GM23338 (cell line): ENCODE measurements at regions not wholly inside any gene's neighbourhood (a gene's known extent, or its start where the extent isn't known, plus 50 kb on each side); places are given as distances from the start of the nearest gene placed in this dataset.
A peak's percentile ranks its signal among the peaks of the same experiment; 100 is the strongest.

Experiments
- ATAC-seq: fragments of 200-7000 bp; cut with Tn5 transposase; 3 replicates; pipeline ENCODE4 v1.9.1; 2020
- DNase-seq: peaks from one replicate; pipeline ENCODE4 v3.0.0-alpha.2; 2015; ENCODE audit warnings: low spot score
- H2AFZ ChIP-seq: fragments of 200-600 bp; sonication (generic); 2 replicates; pipeline ENCODE4 v1.8.0; 2016; ENCODE audit warnings: antibody characterized with exemption, mild to moderate bottlenecking, moderate library complexity
- H3F3A ChIP-seq: fragments of 200-600 bp; sonication (generic); replicated peaks from 2 replicates; pipeline ENCODE4 v1.8.0; 2017; ENCODE audit warnings: antibody characterized with exemption, mixed run types, low read depth
- H3K27ac ChIP-seq: fragments of 200-600 bp; sonication (generic); 2 replicates; pipeline ENCODE4 v1.6.1; 2016; ENCODE audit warnings: low read depth
- H3K27me3 ChIP-seq: fragments of 200-600 bp; sonication (generic); 2 replicates; pipeline ENCODE4 v1.8.0; 2016; ENCODE audit warnings: mild to moderate bottlenecking, mixed run types, moderate library complexity; ENCODE audit not compliant: insufficient read depth
- H3K36me3 ChIP-seq: fragments of 200-600 bp; sonication (generic); 2 replicates; pipeline ENCODE4 v1.8.0; 2016; ENCODE audit warnings: mild to moderate bottlenecking; ENCODE audit not compliant: insufficient read depth
- H3K4me1 ChIP-seq: fragments of 200-600 bp; sonication (generic); 2 replicates; pipeline ENCODE4 v1.8.0; 2016; ENCODE audit warnings: mild to moderate bottlenecking, moderate library complexity; ENCODE audit not compliant: insufficient read depth
- H3K4me2 ChIP-seq: fragments of 200-600 bp; sonication (generic); 2 replicates; pipeline ENCODE4 v1.7.1; 2017; ENCODE audit warnings: mixed run types
- H3K4me3 ChIP-seq: fragments of 200-600 bp; sonication (generic); 2 replicates; pipeline ENCODE4 v1.6.1; 2016; ENCODE audit warnings: mixed run types
- H3K79me2 ChIP-seq: fragments of 200-600 bp; sonication (generic); replicated peaks from 2 replicates; pipeline ENCODE4 v1.8.0; 2017; ENCODE audit warnings: mild to moderate bottlenecking; ENCODE audit not compliant: insufficient read depth
- H3K9me2 ChIP-seq: fragments of 200-600 bp; sonication (generic); 2 replicates; pipeline ENCODE4 v1.8.0; 2017; ENCODE audit not compliant: insufficient read depth
- H4K20me1 ChIP-seq: fragments of 200-600 bp; sonication (generic); replicated peaks from 2 replicates; pipeline ENCODE4 v1.8.0; 2017; ENCODE audit warnings: mild to moderate bottlenecking; ENCODE audit not compliant: insufficient read depth
- H3K27ac Mint-ChIP-seq: 2 replicates; pipeline ENCODE4 v1.8.0; 2020; ENCODE audit warnings: inconsistent platforms, mild to moderate bottlenecking, moderate library complexity, mixed read lengths
- H3K27me3 Mint-ChIP-seq: 3 replicates; pipeline ENCODE4 v1.8.0; 2022; ENCODE audit warnings: low read depth, mild to moderate bottlenecking, moderate library complexity, mixed read lengths, inconsistent platforms; ENCODE audit not compliant: insufficient read depth, poor library complexity
- H3K36me3 Mint-ChIP-seq: 3 replicates; pipeline ENCODE4 v1.8.0; 2021; ENCODE audit warnings: low read depth, mild to moderate bottlenecking, inconsistent platforms, moderate library complexity, mixed read lengths
- H3K4me1 Mint-ChIP-seq: 3 replicates; pipeline ENCODE4 v1.8.0; 2020; ENCODE audit warnings: mild to moderate bottlenecking, inconsistent platforms, mixed read lengths
- H3K4me3 Mint-ChIP-seq: 3 replicates; pipeline ENCODE4 v1.8.0; 2021; ENCODE audit warnings: moderate library complexity, mild to moderate bottlenecking, inconsistent platforms, mixed read lengths
- H3K9me3 Mint-ChIP-seq: 3 replicates; pipeline ENCODE4 v1.8.0; 2020; ENCODE audit warnings: moderate library complexity, mild to moderate bottlenecking, inconsistent platforms, mixed read lengths
- CTCF ChIP-seq, 2 experiments: fragments of 200-600 bp in 1 of 2; sonication (generic) in 1 of 2; conservative IDR thresholded peaks; 2 replicates each; pipeline versions ENCODE4 v1.5.1 to v1.6.1; 2016 to 2017; ENCODE audit warnings: antibody characterized with exemption in 2 of 2, low read depth in 2 of 2, mild to moderate bottlenecking in 2 of 2, moderate library complexity in 1 of 2
- ETS1 ChIP-seq: IDR thresholded peaks from 2 replicates; pipeline ENCODE4 v1.6.1; 2016; ENCODE audit warnings: antibody characterized with exemption
- EZH2 ChIP-seq: fragments of 200-600 bp; sonication (generic); IDR thresholded peaks from one replicate; pipeline ENCODE4 v1.8.0; 2017; ENCODE audit warnings: antibody characterized with exemption, mild to moderate bottlenecking, low read depth; ENCODE audit not compliant: unreplicated experiment
- JUNB ChIP-seq: IDR thresholded peaks from one replicate; pipeline ENCODE4 v1.6.1; 2016; ENCODE audit warnings: antibody characterized with exemption; ENCODE audit not compliant: unreplicated experiment
- NANOG ChIP-seq: IDR thresholded peaks from 2 replicates; pipeline ENCODE4 v1.6.1; 2016; ENCODE audit warnings: antibody characterized with exemption, borderline replicate concordance
- POLR2AphosphoS5 ChIP-seq: IDR thresholded peaks from 2 replicates; pipeline ENCODE4 v1.6.1; 2016; ENCODE audit warnings: antibody characterized with exemption, low read depth
- REST ChIP-seq: IDR thresholded peaks from one replicate; pipeline ENCODE4 v1.6.1; 2018; ENCODE audit warnings: antibody characterized with exemption; ENCODE audit not compliant: unreplicated experiment
- STAT1 ChIP-seq: IDR thresholded peaks from one replicate; pipeline ENCODE4 v1.6.1; 2016; ENCODE audit warnings: antibody characterized with exemption; ENCODE audit not compliant: unreplicated experiment
- ZNF114 ChIP-seq: fragments of 250-450 bp; sonication (Bioruptor Pico); IDR thresholded peaks from 2 replicates; pipeline ENCODE4 v1.5.0; 2020; ENCODE audit warnings: mild to moderate bottlenecking, moderate library complexity
- ZNF331 ChIP-seq: fragments of 250-450 bp; sonication (Bioruptor Pico); IDR thresholded peaks from 2 replicates; pipeline ENCODE4 v1.5.0; 2020; ENCODE audit warnings: low read depth, mild to moderate bottlenecking, moderate library complexity
- ZNF462 ChIP-seq: fragments of 250-450 bp; sonication (Bioruptor Pico); IDR thresholded peaks from 2 replicates; pipeline ENCODE4 v1.5.0; 2020; ENCODE audit warnings: mild to moderate bottlenecking, moderate library complexity

GRCh38 chr13:28569886-28570285 lies 75.0 kb upstream of the FLT1 start:
- Mint-ChIP-seq H3K4me1 (peaks cover 6% of the 10 kb centered on the region), H3K9me3 (no peaks in the 10 kb centered on the region; the same call in 1 of the 3 replicates), H3K27ac (no peak overlapping the region), H3K36me3 (no peaks in the 10 kb centered on the region; the same call in 2 of the 3 replicates), H3K27me3 (peaks cover under 1% of the 10 kb centered on the region), H3K4me3 (no peak overlapping the region)
- no peaks in the 10 kb centered on the region for H3K4me1 ChIP-seq
- H4K20me1 ChIP-seq: no peaks in the 10 kb centered on the region
- peaks cover 13% of the 10 kb centered on the region for H3K9me2 ChIP-seq
- no peaks in the 10 kb centered on the region for H3K79me2 ChIP-seq
- no peaks in the 10 kb centered on the region for H3K27me3 ChIP-seq
- H3F3A ChIP-seq: no peaks in the 10 kb centered on the region
- peak overlapping the region; percentile 72; the same call in 1 of the 2 replicates for H2AFZ ChIP-seq
- H3K27ac ChIP-seq: no peak overlapping the region
- ATAC-seq (no peak), DNase-seq (no peak)
- H3K36me3 ChIP-seq: no peaks in the 10 kb centered on the region
- no peak overlapping the region for H3K4me2 ChIP-seq
- TF ChIP-seq CTCF (conservative IDR thresholded peaks at IDR 0.05; ENCODE audit: low read depth in 2 of 2): no peak
- no peak for TF ChIP-seq JUNB
- no peak for TF ChIP-seq ETS1
- TF ChIP-seq EZH2: no peak
- TF ChIP-seq POLR2AphosphoS5: no peak
- TF ChIP-seq REST: no peak
- no peak for TF ChIP-seq ZNF331 (CRISPR knock-in tag)
- TF ChIP-seq NANOG: no peak
- TF ChIP-seq STAT1: no peak
- no peak for TF ChIP-seq ZNF114 (CRISPR knock-in tag)
- TF ChIP-seq ZNF462 (CRISPR knock-in tag): no peak
- H3K4me3 ChIP-seq: no peak overlapping the region
